SK-MEL-5 (cell line): ENCODE measurements at regions not wholly inside any gene's neighbourhood (a gene's known extent, or its start where the extent isn't known, plus 50 kb on each side); places are given as distances from the start of the nearest gene placed in this dataset.
"Not testable (repeated sequence)": the region's sequence is repeated elsewhere in the genome, so short reads cannot be mapped to it uniquely, and the experiment has no call there.

Experiments used
- DNase-seq: peaks from one replicate; pipeline ENCODE4 v3.0.0-alpha.2; 2016; ENCODE audit warnings: low read depth, low spot score
- in situ Hi-C: cut with HindIII; loops from 2 replicates; pipeline ENCODE4 v1.10.0; 2016; ENCODE audit warnings: low sequenced_read_pairs, high pct_unique_total_duplicates, low pct_unique_long_range_greater_than_20kb

GRCh38 chr1:95852483-95853070 is 618.6 kb downstream of the RWDD3 start:
- no peak for DNase-seq
- in situ Hi-C loops: no loop called here

GRCh38 chr1:95854457-95854856 is 620.4 kb downstream of the RWDD3 start:
- in situ Hi-C loops: no loop called here

GRCh38 chr1:95863086-95863485 is 629.1 kb downstream of the RWDD3 start:
- no peak for DNase-seq

More at GRCh38 chr1:95854457-95854856, 620.4 kb downstream of the RWDD3 start:
- no peak for DNase-seq

GRCh38 chr1:95865769-95866168 is 631.8 kb downstream of the RWDD3 start:
- DNase-seq: no peak
- in situ Hi-C loops: no loop called here

More at GRCh38 chr1:95863086-95863485, 629.1 kb downstream of the RWDD3 start:
- in situ Hi-C loops: no loop called here

GRCh38 chr1:95876276-95876675 is 642.3 kb downstream of the RWDD3 start:
- no peak for DNase-seq
- in situ Hi-C loops: no loop called here

GRCh38 chr1:95879498-95880050 is 645.6 kb downstream of the RWDD3 start:
- DNase-seq: no peak
- in situ Hi-C loops: no loop called here

- DNase-seq: no peak
- in situ Hi-C loops: no loop called here
Observed at GRCh38 chr1:95888941-95889390, 655.0 kb downstream of the RWDD3 start.

GRCh38 chr1:95889400-95889799 is 655.4 kb downstream of the RWDD3 start:
- in situ Hi-C loops: no loop called here
- no peak for DNase-seq

GRCh38 chr1:95893921-95894320 is 659.9 kb downstream of the RWDD3 start:
- in situ Hi-C loops: no loop called here
- no peak for DNase-seq

- no peak for DNase-seq
- in situ Hi-C loops: no loop called here
Observed at GRCh38 chr1:95903060-95903459, 669.0 kb downstream of the RWDD3 start.

- in situ Hi-C loops: no loop called here
- DNase-seq: no peak
Observed at GRCh38 chr1:95905818-95906395, 671.9 kb downstream of the RWDD3 start.

GRCh38 chr1:95911739-95912138 is 677.7 kb downstream of the RWDD3 start:
- DNase-seq, in situ Hi-C loops: not testable (repeated sequence)

GRCh38 chr1:95916616-95917015 is 682.6 kb downstream of the RWDD3 start:
- DNase-seq: peak; percentile 17
- in situ Hi-C loops: no loop called here

- DNase-seq: no peak
- in situ Hi-C loops: no loop called here
Observed at GRCh38 chr1:95924684-95925083, 690.7 kb downstream of the RWDD3 start.

GRCh38 chr1:95926331-95926730 is 692.3 kb downstream of the RWDD3 start:
- DNase-seq: no peak
- in situ Hi-C loops: no loop called here

GRCh38 chr1:95927061-95927460 is 693.1 kb downstream of the RWDD3 start:
- in situ Hi-C loops: no loop called here
- DNase-seq: no peak

GRCh38 chr1:95935719-95936118 is 701.7 kb downstream of the RWDD3 start:
- no peak for DNase-seq
- in situ Hi-C loops: no loop called here

- in situ Hi-C loops: no loop called here
- DNase-seq: no peak
Observed at GRCh38 chr1:95941121-95941798, 707.2 kb downstream of the RWDD3 start.

- DNase-seq: no peak
- in situ Hi-C loops: no loop called here
Observed at GRCh38 chr1:95948023-95948422, 714.0 kb downstream of the RWDD3 start.
